Mucosa of rectum (tissue), 2 donors: ENCODE measurements at regions not wholly inside any gene's neighbourhood (a gene's known extent, or its start where the extent isn't known, plus 50 kb on each side); places are given as distances from the start of the nearest gene placed in this dataset.

ENCODE experiments used
- H3K27ac ChIP-seq, 2 donors: one replicate each; pipeline ENCODE4 v1.7.0; 2013; ENCODE audit warnings: inconsistent platforms in 2 of 2, low read depth in 2 of 2, low read length in 2 of 2
- H3K27me3 ChIP-seq, 2 donors: one replicate each; pipeline ENCODE4 v1.7.0; 2013; ENCODE audit warnings: low read length in 2 of 2; ENCODE audit not compliant: control insufficient read depth in 2 of 2, insufficient read depth in 2 of 2
- H3K36me3 ChIP-seq, 2 donors: one replicate each; pipeline ENCODE4 v1.7.0; 2013; ENCODE audit warnings: low read length in 2 of 2; ENCODE audit not compliant: control insufficient read depth in 2 of 2, insufficient read depth in 2 of 2
- H3K4me1 ChIP-seq, 2 donors: one replicate each; pipeline ENCODE4 v1.7.0; 2013; ENCODE audit warnings: low read length in 2 of 2, mild to moderate bottlenecking in 1 of 2; ENCODE audit not compliant: control insufficient read depth in 2 of 2, insufficient read depth in 2 of 2
- H3K4me3 ChIP-seq, 2 donors: one replicate each; pipeline ENCODE4 v1.7.0; 2013; ENCODE audit warnings: low read length in 2 of 2
- H3K9ac ChIP-seq, 2 donors: one replicate each; pipeline ENCODE4 v1.7.0; 2013; ENCODE audit warnings: low read length in 2 of 2, low read depth in 1 of 2, mild to moderate bottlenecking in 1 of 2
- H3K9me3 ChIP-seq, 2 donors: one replicate each; pipeline ENCODE4 v1.7.0; 2013; ENCODE audit warnings: low read length in 2 of 2; ENCODE audit not compliant: control insufficient read depth in 2 of 2
- donor health status: healthy.
- donor health status: Normal muscosa, but diverticular disease.

- Histone ChIP-seq H3K27me3 (peaks cover 0 to 2% of the 10 kb centered on the region in 2 donors), H3K36me3 (no peaks in the 10 kb centered on the region), H3K27ac (no peak overlapping the region), H3K9ac (no peak overlapping the region), H3K4me3 (no peak overlapping the region), H3K9me3 (peaks cover 3 to 4% of the 10 kb centered on the region in 2 donors), H3K4me1 (no peaks in the 10 kb centered on the region)
Measured at GRCh38 chr13:102940770-102941169, 94.9 kb downstream of the ERCC5 start.

GRCh38 chr13:102940143-102940542 lies 94.3 kb downstream of the ERCC5 start:
- no peak overlapping the region for H3K9ac ChIP-seq
- H3K36me3 ChIP-seq: no peaks in the 10 kb centered on the region
- peaks cover 3 to 4% of the 10 kb centered on the region in 2 donors for H3K9me3 ChIP-seq
- H3K4me3 ChIP-seq: no peak overlapping the region
- peaks cover 0 to 6% of the 10 kb centered on the region in 2 donors for H3K27me3 ChIP-seq
- no peaks in the 10 kb centered on the region for H3K4me1 ChIP-seq
- no peak overlapping the region for H3K27ac ChIP-seq

GRCh38 chr13:102935896-102936321 lies 90.1 kb downstream of the ERCC5 start:
- Histone ChIP-seq H3K4me1 (no peaks in the 10 kb centered on the region), H3K9me3 (no peaks in the 10 kb centered on the region), H3K27me3 (peaks cover 5 to 14% of the 10 kb centered on the region in 2 donors), H3K36me3 (no peaks in the 10 kb centered on the region), H3K27ac (no peak overlapping the region), H3K4me3 (no peak overlapping the region), H3K9ac (no peak overlapping the region)

DNA sequence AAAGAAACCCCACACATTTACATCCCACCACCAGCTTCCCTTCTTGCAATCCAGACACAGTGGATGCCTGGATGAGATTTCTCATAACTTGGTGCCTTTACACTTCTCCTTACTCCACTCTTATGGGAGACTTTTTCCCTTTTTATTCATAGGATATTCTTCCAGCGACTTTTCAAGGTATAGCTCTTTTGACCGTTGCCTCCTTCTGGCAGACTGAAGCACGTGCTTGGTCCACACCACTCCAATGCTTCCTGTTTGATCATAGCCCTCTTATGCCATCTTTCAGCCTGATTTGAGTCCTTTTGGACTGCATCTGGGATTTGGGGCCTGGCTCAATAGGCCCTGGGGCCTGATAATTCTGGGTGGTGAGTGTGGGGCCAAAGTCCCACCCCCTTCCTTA lies 87.7 kb downstream of the ERCC5 start:
- H3K36me3 ChIP-seq: no peaks in the 10 kb centered on the region
- no peak overlapping the region for H3K4me3 ChIP-seq
- H3K4me1 ChIP-seq: no peaks in the 10 kb centered on the region
- no peaks in the 10 kb centered on the region for H3K9me3 ChIP-seq
- peaks cover 7 to 14% of the 10 kb centered on the region in 2 donors for H3K27me3 ChIP-seq
- H3K9ac ChIP-seq: no peak overlapping the region
- no peak overlapping the region for H3K27ac ChIP-seq

GRCh38 chr13:102933122-102933521 lies 87.3 kb downstream of the ERCC5 start:
- H3K9me3 ChIP-seq: no peaks in the 10 kb centered on the region
- no peaks in the 10 kb centered on the region for H3K4me1 ChIP-seq
- no peak overlapping the region for H3K4me3 ChIP-seq
- no peak overlapping the region for H3K27ac ChIP-seq
- H3K9ac ChIP-seq: no peak overlapping the region
- H3K27me3 ChIP-seq: peaks cover 7 to 14% of the 10 kb centered on the region in 2 donors
- H3K36me3 ChIP-seq: no peaks in the 10 kb centered on the region

- H3K4me3 ChIP-seq: no peak overlapping the region
- H3K36me3 ChIP-seq: no peaks in the 10 kb centered on the region
- H3K27me3 ChIP-seq: peaks cover 7 to 12% of the 10 kb centered on the region in 2 donors
- no peaks in the 10 kb centered on the region for H3K4me1 ChIP-seq
- no peak overlapping the region for H3K9ac ChIP-seq
- no peaks in the 10 kb centered on the region for H3K9me3 ChIP-seq
- H3K27ac ChIP-seq: no peak overlapping the region
Measured at GRCh38 chr13:102932331-102932730, 86.5 kb downstream of the ERCC5 start.

- Histone ChIP-seq H3K36me3 (no peaks in the 10 kb centered on the region), H3K27me3 (peaks cover 7 to 12% of the 10 kb centered on the region in 2 donors), H3K9ac (no peak overlapping the region), H3K9me3 (no peaks in the 10 kb centered on the region), H3K4me3 (no peak overlapping the region), H3K4me1 (no peaks in the 10 kb centered on the region), H3K27ac (no peak overlapping the region)
Measured at GRCh38 chr13:102930566-102930965, 84.7 kb downstream of the ERCC5 start.

- H3K4me1 ChIP-seq: no peaks in the 10 kb centered on the region
Measured at GRCh38 chr13:102928941-102929675, 83.3 kb downstream of the ERCC5 start.

More at GRCh38 chr13:102928941-102929675, 83.3 kb downstream of the ERCC5 start:
- no peak overlapping the region for H3K4me3 ChIP-seq
- no peaks in the 10 kb centered on the region for H3K36me3 ChIP-seq
- no peak overlapping the region for H3K27ac ChIP-seq
- H3K27me3 ChIP-seq: peaks cover 5 to 7% of the 10 kb centered on the region in 2 donors
- H3K9me3 ChIP-seq: no peaks in the 10 kb centered on the region
- H3K9ac ChIP-seq: no peak overlapping the region
